ENCODE measurements at regions not wholly inside any gene's neighbourhood (a gene's known extent, or its start where the extent isn't known, plus 50 kb on each side); places are given as distances from the start of the nearest gene placed in this dataset.
"Not testable (repeated sequence)": the region's sequence is repeated elsewhere in the genome, so short reads cannot be mapped to it uniquely, and the experiment has no call there.

DNA sequence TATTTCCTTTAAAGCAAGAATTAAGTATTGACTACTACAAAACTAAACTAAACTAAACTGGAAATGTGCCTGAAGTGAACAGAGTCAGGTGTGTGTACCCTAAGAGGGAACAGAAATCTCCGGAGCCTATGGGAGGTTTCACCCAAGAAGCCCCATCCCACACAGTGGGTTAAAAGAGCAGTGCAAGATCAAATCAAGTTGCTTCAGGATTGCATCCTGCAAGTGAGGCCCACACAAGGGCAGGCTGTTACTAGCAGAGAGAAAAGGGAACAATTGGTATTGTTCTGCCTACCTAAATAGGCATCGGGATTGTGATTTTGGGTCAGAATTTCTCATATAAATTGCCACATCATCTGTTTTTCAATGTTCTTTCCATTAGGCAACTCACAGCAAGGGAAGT is 113.3 kb upstream of the CDC14C start:
- no peak for DNase-seq (ENCODE audit: low spot score)
- intact Hi-C loops (cut with DNase I) = no loop called here

DNA sequence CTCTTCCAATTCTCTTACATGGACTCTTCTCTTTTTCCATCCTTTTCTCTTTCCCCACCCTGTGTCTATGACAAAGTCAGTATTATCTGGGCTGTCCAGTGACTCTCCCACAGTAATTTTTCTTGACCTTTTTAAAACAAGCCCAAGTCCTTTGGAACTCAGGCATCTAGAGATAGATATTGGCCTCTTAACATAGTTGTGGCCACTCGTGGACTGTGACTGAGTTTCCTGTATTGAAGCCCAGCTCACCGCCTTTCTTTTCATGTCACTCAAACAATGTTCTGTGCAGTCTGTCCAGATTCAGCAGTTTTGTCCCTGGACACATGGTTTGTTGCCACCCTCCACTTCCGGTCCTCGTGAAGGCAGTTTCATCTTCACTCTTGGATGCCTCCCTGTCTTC is 110.9 kb upstream of the CDC14C start:
- DNase-seq (ENCODE audit: low spot score) = no peak
- intact Hi-C loops (cut with DNase I) = no loop called here

DNA sequence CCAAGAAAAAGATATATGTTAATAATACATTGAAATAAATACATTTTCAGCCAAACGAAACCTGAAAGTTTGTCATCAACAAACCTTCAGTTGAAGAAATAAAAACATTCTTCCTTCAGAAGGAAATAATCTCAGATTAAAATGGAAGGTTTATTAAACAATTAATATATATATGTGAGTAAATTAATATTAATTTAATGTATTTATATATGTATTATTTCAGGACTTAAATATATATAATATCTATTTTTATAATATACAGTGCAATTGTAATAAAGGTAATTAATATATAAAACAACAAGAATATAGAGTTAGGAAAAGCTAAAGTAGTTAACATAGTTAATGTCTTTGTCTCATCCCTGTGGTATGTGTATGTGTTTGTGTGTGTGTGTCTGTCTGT is 102.2 kb upstream of the CDC14C start:
- intact Hi-C loops (cut with DNase I) = no loop called here
- no peak for DNase-seq (ENCODE audit: low spot score)

DNA sequence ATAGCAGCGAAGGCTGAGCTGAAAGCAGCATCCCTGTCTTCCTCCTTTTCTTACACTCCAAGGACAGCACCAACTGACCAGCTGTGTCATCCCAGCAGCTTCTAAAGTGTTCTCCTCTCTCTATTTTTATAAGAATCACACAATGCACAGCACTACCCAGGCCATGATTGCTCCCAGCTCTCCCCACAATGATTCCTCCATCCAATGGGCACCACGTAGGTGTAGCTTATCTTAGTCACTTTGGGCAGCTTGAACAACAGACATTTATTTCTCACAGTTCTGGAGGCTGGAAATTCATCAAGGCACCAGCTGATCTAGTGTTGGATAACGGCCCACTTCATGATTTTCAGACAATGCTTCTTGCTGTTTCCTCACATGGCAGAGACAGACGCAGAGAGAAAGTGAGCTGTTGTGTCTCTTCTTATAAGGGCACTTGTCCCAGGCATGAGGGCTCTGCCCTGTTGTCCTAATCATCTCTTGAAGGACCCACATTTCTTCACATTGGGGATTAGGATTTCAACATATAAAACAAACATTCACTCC is 92.0 kb upstream of the CDC14C start:
- intact Hi-C loops (cut with DNase I) = no loop called here
- DNase-seq (ENCODE audit: low spot score) = no peak

DNA sequence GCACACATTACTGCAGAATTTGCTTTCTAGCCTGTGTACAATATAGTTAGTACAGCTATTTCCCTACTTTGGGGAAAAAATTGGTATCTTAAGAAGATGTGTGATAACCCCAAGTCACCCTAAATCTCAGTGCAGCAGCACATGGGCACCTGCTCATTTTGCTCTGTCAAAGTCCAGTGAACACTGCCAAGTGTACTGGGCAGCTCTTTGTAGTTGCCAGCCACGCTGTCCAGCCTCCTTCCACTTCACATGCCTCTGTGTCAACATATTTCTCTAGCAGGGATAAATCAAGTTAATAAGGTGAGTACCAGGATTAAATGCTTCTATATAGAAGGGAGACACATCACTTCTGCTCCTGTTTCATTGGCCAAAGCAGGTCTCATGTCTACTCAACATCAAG is 87.1 kb upstream of the CDC14C start:
- intact Hi-C loops (cut with DNase I) = no loop called here
- no peak for DNase-seq (ENCODE audit: low spot score)

DNA sequence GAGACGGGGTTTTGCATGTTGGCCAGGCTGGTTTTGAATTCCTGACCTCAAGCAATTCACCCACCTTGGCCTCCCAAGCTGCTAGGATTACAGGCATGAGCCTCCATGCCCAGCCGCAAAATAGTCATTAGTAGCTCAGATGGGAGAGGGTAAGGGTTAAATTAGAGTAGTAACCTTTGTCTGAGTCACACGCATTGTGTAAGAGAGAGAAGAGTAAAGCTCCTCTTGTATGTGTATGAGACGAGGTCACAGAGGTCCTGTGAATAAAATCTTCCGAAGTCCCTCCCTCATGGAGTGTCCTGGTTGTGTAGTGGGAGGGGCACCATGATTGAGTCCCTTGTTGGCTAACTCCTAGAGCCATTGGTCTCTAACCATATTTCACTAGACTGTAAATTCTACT is 85.2 kb upstream of the CDC14C start:
- intact Hi-C loops (cut with DNase I) = no loop called here
- DNase-seq (ENCODE audit: low spot score) = no peak

DNA sequence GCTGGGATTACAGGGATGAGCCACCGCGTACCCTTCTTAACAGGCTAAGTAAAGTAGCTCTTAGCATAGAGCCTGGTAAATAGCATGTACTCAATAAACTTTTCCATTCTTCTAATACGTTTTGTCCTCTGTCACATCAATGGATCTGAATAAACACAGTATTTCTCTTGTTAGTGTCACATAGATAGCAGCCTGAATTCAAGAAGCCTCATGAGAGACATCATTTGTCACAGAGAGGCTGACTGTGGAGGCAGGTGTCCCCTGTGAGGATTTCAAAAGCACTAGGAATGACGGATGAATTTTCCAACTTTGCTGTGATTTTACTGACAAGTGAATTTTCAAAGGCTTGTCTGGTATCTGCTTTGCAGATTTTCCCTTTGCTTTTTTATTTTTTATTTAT is 82.6 kb upstream of the CDC14C start:
- intact Hi-C loops (cut with DNase I) = no loop called here
- DNase-seq (ENCODE audit: low spot score) = no peak

DNA sequence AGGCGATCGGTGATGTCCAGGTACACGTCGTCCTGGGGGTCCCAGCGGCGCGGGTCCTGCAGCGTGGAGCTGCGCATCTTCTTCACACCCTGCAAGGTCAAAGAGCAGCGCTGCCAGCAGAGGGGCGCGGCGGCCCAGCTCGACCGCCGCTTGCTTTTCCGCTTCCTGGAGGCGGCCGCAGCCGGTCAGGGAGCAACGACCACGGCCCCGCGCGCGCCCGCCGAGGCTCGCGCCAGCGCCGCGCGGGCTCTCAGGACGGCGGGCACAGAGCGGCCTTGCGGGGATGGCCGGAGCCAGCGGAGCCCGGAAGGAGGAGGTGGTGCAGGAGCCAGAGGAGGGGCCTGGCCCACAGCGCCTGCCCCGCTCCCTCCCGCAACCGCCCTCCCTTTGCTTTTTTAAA is 76.4 kb upstream of the CDC14C start:
- no peak for DNase-seq (ENCODE audit: low spot score)
- intact Hi-C loops (cut with DNase I) = no loop called here

DNA sequence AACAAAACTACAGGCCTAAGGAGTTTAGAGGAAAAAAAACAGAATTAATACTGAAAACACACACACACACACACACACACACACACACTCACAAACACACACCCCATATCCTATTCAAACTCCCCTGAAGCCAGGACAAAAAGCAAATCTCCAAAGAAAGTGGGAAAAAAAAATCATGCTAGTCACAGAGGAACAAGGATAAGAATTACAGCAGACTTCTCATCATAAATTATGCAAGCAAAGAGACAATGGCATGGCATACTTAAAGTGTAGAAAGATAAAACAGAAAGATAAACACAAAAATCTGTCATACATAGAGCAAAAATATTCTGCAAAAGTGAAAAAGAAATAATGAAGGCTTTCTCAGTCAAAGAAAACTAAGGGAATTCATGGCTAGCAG is 63.9 kb upstream of the CDC14C start:
- intact Hi-C loops (cut with DNase I); DNase-seq (ENCODE audit: low spot score): not testable (repeated sequence)

DNA sequence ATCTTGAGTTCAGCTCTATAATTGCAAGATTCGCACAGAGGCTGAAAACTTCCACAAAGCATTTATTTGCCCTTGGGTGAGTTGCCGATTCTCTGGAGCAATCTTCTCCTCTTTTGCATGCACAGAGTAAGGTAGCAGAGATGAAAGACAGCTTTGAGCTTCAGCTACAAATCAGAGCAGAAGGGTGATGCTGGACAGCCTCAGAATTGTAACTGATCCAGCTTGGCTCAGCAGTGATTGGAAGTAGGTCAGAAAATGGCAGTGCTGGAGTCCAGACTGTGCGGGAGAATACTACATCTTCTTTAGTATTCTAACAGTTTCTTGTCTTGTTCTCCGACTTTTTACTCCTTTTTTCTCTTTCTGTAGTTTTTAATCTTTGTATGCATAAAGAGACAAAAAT is 55.4 kb upstream of the CDC14C start:
- intact Hi-C loops (cut with DNase I) = no loop called here

DNA sequence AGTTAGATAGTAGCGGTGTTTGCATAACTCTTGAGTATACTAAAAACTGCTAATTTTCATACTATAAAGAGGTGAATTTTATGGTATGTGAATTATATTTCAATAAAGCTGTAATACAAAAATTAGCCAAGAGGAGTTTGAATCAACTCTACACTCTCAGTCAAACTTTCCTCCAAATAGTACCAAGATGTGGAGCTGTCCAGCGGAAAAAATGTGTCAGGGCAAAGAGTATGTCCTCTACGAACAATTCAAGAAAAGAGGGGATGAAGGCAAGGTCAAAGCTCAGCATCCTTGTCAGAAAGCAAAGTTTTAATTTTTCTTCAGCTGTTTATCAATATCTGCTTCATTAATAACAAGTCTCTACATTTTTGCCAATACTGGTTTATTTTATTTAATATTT is 51.8 kb upstream of the CDC14C start:
- no peak for DNase-seq (ENCODE audit: low spot score)
- intact Hi-C loops (cut with DNase I) = loop anchor here (5.0 kb wide), 1 partner anchor 570 kb away; no protein-coding TSS in a partner anchor

More for the DNA sequence above, 55.4 kb upstream of the CDC14C start:
- DNase-seq (ENCODE audit: low spot score) = no peak

Measured in cardiac septum (tissue), 1 donor.